K562 (cell line): ENCODE measurements at regions not wholly inside any gene's neighbourhood (a gene's known extent, or its start where the extent isn't known, plus 50 kb on each side); places are given as distances from the start of the nearest gene placed in this dataset.

Experiments
- ATAC-seq: fragments of 200-7000 bp; cut with Tn5 transposase; 3 replicates; pipeline ENCODE4 v1.9.1; 2020; ENCODE audit warnings: moderate library complexity
- BruUV-seq: library from RNA; stranded (reverse); fragments of 400-500 nt; replicated peaks from 2 replicates; lab custom pipeline; 2021; lab: Mats Ljungman, UMichigan
- CTCF ChIA-PET: fragments of 300-600 bp; formaldehyde crosslinking; extraction: SDS; loops from one replicate; lab custom pipeline; 2021; ENCODE audit warnings: low intra/inter-chr PET ratio; lab: Yijun Ruan, JAX
- POLR2A ChIA-PET: fragments of 300-600, 350-650 bp; sonication (Branson Sonifier 250); formaldehyde crosslinking; extraction: SDS; loops from one replicate; lab custom pipeline; 2021; ENCODE audit warnings: antibody characterized with exemption, inconsistent platforms; lab: Yijun Ruan, JAX
- DNase-seq, 4 experiments: peaks; one replicate each; pipeline versions ENCODE4 v3.0.0 to v3.0.0-alpha.2; 2011 to 2018; ENCODE audit warnings: low spot score in 3 of 4, mixed read lengths in 3 of 4; ENCODE audit errors: extremely low read depth in 1 of 4
- FAIRE-seq: peaks from 2 replicates; lab custom pipeline; 2011; peaks lifted over from hg19 to GRCh38; lab: Jason Lieb, UNC
- H2AFZ ChIP-seq: 2 replicates; pipeline ENCODE4 v1.6.0; 2011; ENCODE audit warnings: low read depth, low read length, control low read depth, inconsistent platforms
- H3K27ac ChIP-seq: fragments of 200-600 bp; 3 replicates; pipeline ENCODE4 v1.8.0; 2011; ENCODE audit warnings: low read depth, mild to moderate bottlenecking, control low read depth, inconsistent platforms, low read length, moderate library complexity, mixed read lengths; ENCODE audit errors: extremely low read depth
- H3K27me3 ChIP-seq, 2 experiments: fragments of 300-600 bp in 1 of 2; 2 replicates in 1 of 2; 3 replicates in 1 of 2; pipeline versions ENCODE4 v1.6.0 to v1.8.0; 2011; ENCODE audit warnings: inconsistent platforms in 2 of 2, low read length in 2 of 2, mild to moderate bottlenecking in 1 of 2, mixed read lengths in 1 of 2, moderate library complexity in 1 of 2; ENCODE audit not compliant: control insufficient read depth in 2 of 2, insufficient read depth in 2 of 2
- H3K36me3 ChIP-seq: fragments of 300-600 bp; 3 replicates; pipeline ENCODE4 v1.8.0; 2011; ENCODE audit warnings: mild to moderate bottlenecking, low read length, inconsistent platforms; ENCODE audit not compliant: control insufficient read depth, insufficient read depth
- H3K4me1 ChIP-seq, 2 experiments: fragments of 200-600 bp in 1 of 2; replicated peaks in 1 of 2; 2 replicates in 1 of 2; 3 replicates in 1 of 2; pipeline versions ENCODE4 v1.5.1 to v1.8.0; 2011; ENCODE audit warnings: inconsistent platforms in 2 of 2, low read length in 2 of 2, mild to moderate bottlenecking in 1 of 2, mixed read lengths in 1 of 2, moderate library complexity in 1 of 2; ENCODE audit not compliant: control insufficient read depth in 2 of 2, insufficient read depth in 2 of 2
- H3K4me2 ChIP-seq: 2 replicates; pipeline ENCODE4 v1.6.1; 2011; ENCODE audit warnings: low read length, control low read depth, inconsistent platforms, mixed read lengths; ENCODE audit not compliant: insufficient read depth
- H3K4me3 ChIP-seq: fragments of 200-600 bp; sonication (generic), shearing (Covaris generic); 2 replicates; pipeline ENCODE4 v1.5.1; 2016; ENCODE audit warnings: control low read depth, inconsistent platforms
- H3K79me2 ChIP-seq: fragments of 200-600 bp; 3 replicates; pipeline ENCODE4 v1.8.0; 2011; ENCODE audit warnings: low read length, inconsistent platforms; ENCODE audit not compliant: control insufficient read depth, insufficient read depth
- H3K9ac ChIP-seq, 2 experiments: 2 replicates each; pipeline versions ENCODE4 v1.6.0 to v1.6.1; 2011; ENCODE audit warnings: low read depth in 2 of 2, low read length in 2 of 2, control low read depth in 1 of 2, inconsistent platforms in 1 of 2, mild to moderate bottlenecking in 1 of 2, mixed read lengths in 1 of 2; ENCODE audit not compliant: insufficient read depth in 1 of 2
- H3K9me1 ChIP-seq: one replicate; pipeline ENCODE4 v1.6.0; 2011; ENCODE audit warnings: inconsistent platforms, mild to moderate bottlenecking, low read length, moderate library complexity; ENCODE audit not compliant: control insufficient read depth, insufficient read depth
- H3K9me3 ChIP-seq: replicated peaks from 2 replicates; pipeline ENCODE4 v1.5.1; 2011; ENCODE audit warnings: low read depth, low read length, inconsistent platforms; ENCODE audit not compliant: control insufficient read depth, insufficient read depth
- H4K20me1 ChIP-seq: replicated peaks from 2 replicates; pipeline ENCODE4 v1.6.1; 2011; ENCODE audit warnings: low read length, inconsistent platforms, mixed read lengths; ENCODE audit not compliant: control insufficient read depth, insufficient read depth
- CHD2 ChIP-seq: IDR thresholded peaks from 2 replicates; pipeline ENCODE4 v1.6.1; 2011; ENCODE audit warnings: low read depth, low read length
- CTCFL ChIP-seq: IDR thresholded peaks from 2 replicates; pipeline ENCODE4 v1.6.1; 2011; ENCODE audit warnings: borderline replicate concordance, low read depth, mild to moderate bottlenecking, moderate library complexity, low read length; ENCODE audit not compliant: insufficient read depth, poor library complexity, severe bottlenecking
- KDM4B ChIP-seq, 2 experiments: fragments of 450-650 bp in 1 of 2; sonication (generic) in 1 of 2; IDR thresholded peaks; 2 replicates each; pipeline ENCODE4 v1.6.1; 2016 to 2017; ENCODE audit warnings: borderline replicate concordance in 2 of 2, antibody characterized with exemption in 1 of 2, low read depth in 1 of 2, mild to moderate bottlenecking in 1 of 2
- MIER1 ChIP-seq: fragments of 450-650 bp; IDR thresholded peaks from 2 replicates; pipeline ENCODE4 v1.6.1; 2016; ENCODE audit warnings: antibody characterized with exemption, mild to moderate bottlenecking, low read depth
- NR4A1 ChIP-seq, 2 experiments: fragments of 250-450 bp in 1 of 2; fragments of 450-650 bp in 1 of 2; sonication (Bioruptor Pico) in 1 of 2; IDR thresholded peaks; 2 replicates each; pipeline versions ENCODE4 v1.4.0 to v1.6.1; 2016 to 2020; ENCODE audit warnings: mild to moderate bottlenecking in 2 of 2, missing compliant biosample characterization in 1 of 2, missing genetic modification characterization in 1 of 2, moderate library complexity in 1 of 2
- PCBP1 ChIP-seq: fragments of 200-400 bp; formaldehyde crosslinking; IDR thresholded peaks from 2 replicates; pipeline ENCODE4 v1.6.1; 2018; ENCODE audit warnings: mild to moderate bottlenecking, low read depth, low read length; ENCODE audit not compliant: poor library complexity, severe bottlenecking
- PHF20 ChIP-seq: fragments of 450-650 bp; IDR thresholded peaks from 2 replicates; pipeline ENCODE4 v1.6.1; 2018; ENCODE audit not compliant: partially characterized antibody
- POLR2AphosphoS2 ChIP-seq: IDR thresholded peaks from 2 replicates; pipeline ENCODE4 v1.6.1; 2012; ENCODE audit warnings: low read length, improper control_type of control experiment
- RFX7 ChIP-seq: fragments of 250-450 bp; sonication (Bioruptor Pico); IDR thresholded peaks from 2 replicates; pipeline ENCODE4 v1.5.1; 2021; ENCODE audit warnings: mild to moderate bottlenecking
- ZEB2 ChIP-seq: fragments of 450-650 bp; IDR thresholded peaks from 2 replicates; pipeline ENCODE4 v1.6.1; 2016
- ZNF431 ChIP-seq: sonication (generic); formaldehyde crosslinking; IDR thresholded peaks from 2 replicates; pipeline ENCODE4 v1.8.0; 2022; ENCODE audit warnings: mild to moderate bottlenecking, missing genetic modification reagents
- WGBS: fragments of 100-300 bp; shearing (Covaris generic); methylation state at CpG from one replicate; pipeline ENCODE4 v1.1.6; 2016; ENCODE audit warnings: low coverage, mixed read lengths; ENCODE audit not compliant: insufficient coverage; ENCODE audit errors: missing lambda C conversion rate; 5-methylcytosine and 5-hydroxymethylcytosine counted together
- in situ Hi-C: fragments of 300-500 bp; cut with MboI; formaldehyde crosslinking; loops from 4 replicates; pipeline ENCODE4 v1.15.0; 2018; ENCODE audit warnings: inconsistent platforms, mixed read lengths
- intact Hi-C: fragments of 100-400 bp; cut with micrococcal nuclease; formaldehyde crosslinking; loops from 2 replicates; pipeline ENCODE4 v1.14.2; 2022

GRCh38 chr6:71651636-71652035 lies 234.7 kb upstream of the RIMS1 start:
- DNase-seq (no peak), ATAC-seq (no peak)
- POLR2A ChIA-PET: no interaction called here
- intact Hi-C loops (no loop called here), in situ Hi-C loops (no loop called here)
- Histone ChIP-seq H3K27me3 (no peaks in the 10 kb centered on the region), H3K4me2 (no peak overlapping the region), H3K4me3 (no peak overlapping the region), H3K27ac (no peak overlapping the region), H4K20me1 (no peaks in the 10 kb centered on the region), H3K9me1 (no peaks in the 10 kb centered on the region), H3K9ac (no peak overlapping the region), H3K4me1 (no peaks in the 10 kb centered on the region), H2AFZ (no peak overlapping the region), H3K9me3 (no peaks in the 10 kb centered on the region), H3K79me2 (no peaks in the 10 kb centered on the region)
- CTCF ChIA-PET: no interaction called here
- no TSS peak for BruUV-seq
- 0% methylated on average over 2 of the region's 2 CpGs for WGBS
- TF ChIP-seq MIER1 (no peak), PHF20 (no peak), KDM4B (IDR thresholded peaks at IDR 0.05; ENCODE audit: borderline replicate concordance in 2 of 2, low read depth in 1 of 2) (no peak), NR4A1 (CRISPR knock-in tag; IDR thresholded peaks at IDR 0.05) (no peak), NR4A1 (tag; IDR thresholded peaks at IDR 0.05) (no peak), PCBP1 (no peak), ZNF431 (no peak), ZEB2 (no peak), CHD2 (no peak), RFX7 (CRISPR knock-in tag) (no peak), POLR2AphosphoS2 (no peak), CTCFL (no peak)
- TF ChIP-seq, all 486 proteins: peak for 0
- no peaks in the 10 kb centered on the region for H3K36me3 ChIP-seq
- FAIRE-seq: no peak
